Cerebellar nuclear complex (tissue), 1 donor: ENCODE measurements at regions not wholly inside any gene's neighbourhood (a gene's known extent, or its start where the extent isn't known, plus 50 kb on each side); places are given as distances from the start of the nearest gene placed in this dataset.

ENCODE experiments used
- DNase-seq, 2 experiments: peaks; one replicate each; lab custom pipeline; 2025; lab: John Stamatoyannopoulos, UW

GRCh38 chr2:234596696-234597575, 100.1 kb upstream of the ARL4C start:
- DNase-seq, result no peak

DNA sequence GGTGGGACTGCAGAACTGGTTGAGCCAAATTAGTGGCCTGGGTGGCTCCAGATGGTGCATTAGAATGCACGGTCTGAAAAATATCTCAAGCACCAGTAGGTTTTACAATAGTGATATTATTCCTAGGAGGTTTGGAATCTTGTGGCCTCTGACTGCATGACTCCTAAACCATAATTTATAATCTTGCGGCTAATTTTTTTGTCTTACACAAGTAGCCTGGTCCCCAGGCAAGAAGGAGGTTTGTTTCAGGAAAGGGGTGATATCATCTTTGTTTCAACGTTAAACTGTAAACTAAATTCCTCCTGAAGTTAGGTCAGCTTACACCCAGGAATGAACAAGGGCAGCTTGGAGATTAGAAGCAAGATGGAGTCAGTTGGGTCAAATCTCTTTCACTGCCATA, 98.9 kb upstream of the ARL4C start:
- no peak for DNase-seq

DNA sequence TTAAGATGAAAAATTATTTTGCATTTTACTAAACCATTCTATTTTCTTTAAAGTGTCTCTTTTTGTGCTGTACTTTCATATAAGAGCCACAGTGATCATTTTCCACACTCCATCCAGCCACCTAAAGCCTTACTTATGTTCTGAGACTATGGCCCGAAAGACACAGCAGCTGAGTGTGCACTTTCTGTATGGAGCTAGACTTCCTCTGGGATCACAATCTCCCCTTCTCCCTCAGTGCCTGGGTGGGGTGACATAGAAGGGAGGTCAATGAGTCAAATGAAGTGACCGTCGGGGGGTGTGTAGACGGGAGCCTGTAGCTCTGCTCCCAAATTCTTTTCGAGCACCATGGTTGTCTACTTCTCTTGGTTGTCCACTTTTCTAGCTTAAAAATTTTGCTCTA, 97.8 kb upstream of the ARL4C start:
- no peak for DNase-seq

GRCh38 chr2:234593636-234594035, 96.8 kb upstream of the ARL4C start:
- no peak for DNase-seq

DNA sequence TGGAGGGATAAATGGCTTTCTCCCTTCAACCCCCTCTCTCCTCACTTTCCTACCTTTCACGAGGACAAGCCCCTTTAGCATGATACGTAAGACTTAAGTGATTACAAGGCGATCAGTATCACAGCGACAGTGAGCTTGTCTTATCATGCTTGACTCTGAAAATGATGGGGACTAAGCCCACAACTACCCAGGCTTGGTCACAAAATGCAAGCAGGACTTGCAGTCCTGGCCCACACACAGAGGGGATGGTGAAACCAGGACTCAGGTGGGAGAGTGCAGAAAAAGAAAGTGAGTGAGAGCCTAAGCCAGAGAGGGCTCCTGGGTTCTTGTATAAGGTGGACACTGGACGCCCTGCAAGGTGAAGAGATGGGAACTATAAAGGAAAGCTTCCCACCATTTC, 95.7 kb upstream of the ARL4C start:
- no peak for DNase-seq

GRCh38 chr2:234590076-234590475, 93.2 kb upstream of the ARL4C start:
- no peak for DNase-seq

- DNase-seq, result no peak
Observed at GRCh38 chr2:234588054-234588430, 91.2 kb upstream of the ARL4C start.

DNA sequence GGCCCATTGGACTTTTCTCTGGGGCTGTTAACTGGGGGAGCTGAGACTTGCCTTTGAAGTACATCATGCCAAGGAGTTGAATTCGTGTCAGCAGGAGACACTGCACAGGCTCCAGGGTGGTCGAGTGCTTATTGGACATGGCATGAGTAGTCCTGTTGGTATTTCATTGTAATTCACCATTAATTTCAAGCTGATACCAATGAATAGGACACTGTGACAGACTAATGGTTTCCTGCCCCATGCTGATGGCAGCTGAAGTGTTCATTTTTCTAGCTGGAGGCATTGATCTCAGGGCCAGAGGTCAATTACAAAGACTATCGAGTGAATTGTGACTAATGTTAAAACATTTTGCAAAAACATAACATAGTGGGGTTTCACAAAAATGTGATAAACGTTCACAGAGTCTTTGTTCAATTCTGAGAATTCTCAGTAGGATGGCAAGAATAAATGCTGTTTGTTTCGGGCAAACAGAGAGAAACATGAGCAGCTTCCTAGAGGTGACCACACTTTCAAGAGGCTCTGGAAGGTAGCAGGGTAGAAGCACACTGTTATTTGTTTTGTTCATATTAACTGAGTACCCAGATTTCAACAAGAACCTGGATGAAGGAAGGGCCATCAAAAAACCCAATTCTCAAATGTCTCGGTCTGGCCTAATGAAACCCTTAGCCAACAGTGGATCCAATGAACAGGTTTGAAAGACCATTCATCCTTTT, 90.6 kb upstream of the ARL4C start:
- DNase-seq, result no peak

GRCh38 chr2:234583331-234583730, 86.5 kb upstream of the ARL4C start:
- no peak for DNase-seq

DNA sequence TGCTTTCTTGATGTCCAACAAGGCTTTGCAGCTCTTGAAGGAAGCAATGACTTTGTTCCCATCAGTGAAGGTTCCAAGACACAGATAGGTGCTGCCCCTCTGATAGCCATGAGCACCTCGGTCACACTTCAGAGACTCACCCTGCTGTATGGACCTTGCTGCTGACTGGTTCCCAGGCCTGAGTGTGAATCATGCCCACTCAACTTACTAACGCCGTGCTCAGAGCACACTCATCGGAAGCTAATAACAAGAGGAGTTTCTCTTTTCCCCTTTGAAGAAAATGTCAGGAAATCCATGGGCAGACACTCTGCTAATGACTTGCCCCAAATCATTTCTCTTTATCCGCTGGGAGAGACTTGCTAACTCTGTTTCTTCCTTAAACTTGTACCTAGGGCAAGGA, 83.8 kb upstream of the ARL4C start:
- DNase-seq, result no peak

- DNase-seq, result no peak
Observed at GRCh38 chr2:234579231-234579962, 82.5 kb upstream of the ARL4C start.

GRCh38 chr2:234578389-234578788, 81.5 kb upstream of the ARL4C start:
- DNase-seq, result no peak

GRCh38 chr2:234577191-234577590, 80.3 kb upstream of the ARL4C start:
- no peak for DNase-seq

DNA sequence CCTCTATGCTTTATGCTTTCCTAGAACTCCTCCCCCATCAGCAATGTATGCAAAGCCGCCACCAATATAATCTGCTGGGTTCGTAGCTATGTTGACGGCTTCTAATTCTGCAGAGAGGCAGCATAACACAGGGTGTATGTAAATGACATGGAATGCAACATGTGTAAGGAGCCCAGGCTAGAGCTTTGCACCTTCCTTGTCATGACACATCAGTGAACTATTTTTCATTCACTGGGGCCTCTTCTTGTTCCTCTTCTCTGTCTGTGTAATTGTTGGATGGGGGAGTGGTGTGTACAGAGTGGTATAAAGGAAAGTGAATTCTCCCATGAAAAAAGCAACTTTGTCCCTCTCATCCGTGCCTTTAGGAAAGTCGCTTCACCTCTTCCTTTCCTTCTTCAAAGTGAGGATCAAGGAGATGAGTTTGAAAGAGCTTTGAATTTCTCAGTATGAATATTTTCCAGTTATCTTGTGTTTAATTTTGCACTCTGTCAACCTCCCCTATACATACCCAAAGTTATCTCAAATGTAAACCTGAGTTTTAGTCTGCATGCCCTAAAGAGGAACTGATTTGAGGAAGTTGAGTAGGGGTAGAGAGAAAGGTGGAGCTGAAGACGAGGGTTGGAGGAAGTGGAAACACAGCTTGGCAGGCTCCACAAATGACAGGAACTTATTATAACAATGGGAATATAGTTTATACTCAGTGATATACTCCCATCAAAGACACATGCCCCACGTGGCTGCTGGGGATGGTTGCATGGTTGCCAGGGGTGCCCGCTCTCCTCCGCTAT, 74.9 kb upstream of the ARL4C start:
- no peak for DNase-seq

- no peak for DNase-seq
Observed at GRCh38 chr2:234570476-234570875, 73.6 kb upstream of the ARL4C start.

GRCh38 chr2:234569776-234570430, 73.0 kb upstream of the ARL4C start:
- no peak for DNase-seq

DNA sequence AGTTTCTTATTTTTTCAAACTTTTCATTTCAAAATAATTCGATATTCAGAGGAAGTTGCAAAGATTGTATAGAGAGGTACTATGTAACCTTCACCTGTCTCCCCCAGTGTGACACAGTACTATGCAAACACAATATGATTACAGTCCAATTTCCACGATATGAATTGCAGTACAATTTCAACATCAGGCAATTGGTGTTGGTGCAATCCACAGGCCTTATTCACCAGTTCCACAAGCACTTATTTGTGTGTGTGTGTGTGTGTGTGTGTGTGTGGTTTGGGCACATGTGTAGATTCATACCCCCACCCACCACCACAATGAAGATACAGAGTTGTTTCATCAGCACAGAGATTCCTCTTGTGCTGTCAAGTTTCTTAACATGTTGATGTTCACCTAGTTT, 69.7 kb upstream of the ARL4C start:
- no peak for DNase-seq

DNA sequence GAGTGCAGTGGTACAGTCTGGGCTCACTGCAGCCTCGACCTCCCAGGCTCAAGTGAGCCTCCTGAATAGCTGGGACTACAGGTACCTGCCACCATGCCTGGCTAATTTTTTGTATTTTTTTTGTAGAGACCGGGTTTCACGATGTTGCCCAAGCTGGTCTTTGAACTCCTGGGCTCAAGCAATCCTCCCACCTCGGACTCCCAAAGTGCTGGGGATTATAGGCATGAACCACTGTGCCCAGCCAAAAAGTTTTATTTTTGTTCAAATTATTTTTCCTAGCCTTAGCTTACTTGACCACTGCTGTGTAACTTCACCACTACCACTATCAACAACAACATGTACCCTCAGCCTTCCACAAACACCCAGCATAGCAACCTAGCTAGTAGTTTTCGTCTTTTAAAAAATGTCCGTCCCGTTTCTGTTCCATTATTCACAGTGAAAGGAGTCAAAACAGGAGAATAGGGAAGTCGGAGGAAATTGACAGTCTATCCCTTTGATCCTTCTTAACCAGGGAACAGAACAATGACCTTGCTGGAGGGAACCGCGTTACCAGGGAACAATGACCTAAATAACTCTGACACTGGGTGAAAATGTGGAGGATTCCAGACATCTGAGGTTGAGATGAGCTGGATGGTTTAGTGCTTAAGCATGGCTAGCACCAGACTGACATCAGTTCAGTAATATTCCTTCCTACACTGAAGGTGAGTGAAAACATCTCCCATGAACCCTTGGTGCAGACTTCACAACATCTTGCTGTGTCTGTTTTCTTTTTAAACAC, 69.2 kb upstream of the ARL4C start:
- DNase-seq, result no peak

DNA sequence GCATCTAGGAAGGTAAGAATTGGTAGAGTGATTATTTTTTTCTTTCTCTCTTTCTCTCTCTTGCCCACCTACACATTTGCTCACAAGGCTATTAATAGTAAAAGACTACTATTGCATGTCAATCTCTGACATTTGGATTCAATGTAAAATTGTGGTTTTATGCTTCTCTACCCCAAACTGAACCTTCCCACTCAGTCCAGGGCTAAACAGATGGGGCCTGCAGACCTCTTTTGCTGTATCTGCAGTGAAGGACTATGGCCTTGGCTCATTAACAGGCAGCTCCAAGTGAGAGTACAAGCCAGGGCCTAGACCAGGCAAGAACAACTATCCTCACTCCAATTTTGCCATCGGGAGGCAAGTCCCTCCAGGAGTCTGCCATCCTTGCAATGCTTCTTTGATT, 68.3 kb upstream of the ARL4C start:
- no peak for DNase-seq

DNA sequence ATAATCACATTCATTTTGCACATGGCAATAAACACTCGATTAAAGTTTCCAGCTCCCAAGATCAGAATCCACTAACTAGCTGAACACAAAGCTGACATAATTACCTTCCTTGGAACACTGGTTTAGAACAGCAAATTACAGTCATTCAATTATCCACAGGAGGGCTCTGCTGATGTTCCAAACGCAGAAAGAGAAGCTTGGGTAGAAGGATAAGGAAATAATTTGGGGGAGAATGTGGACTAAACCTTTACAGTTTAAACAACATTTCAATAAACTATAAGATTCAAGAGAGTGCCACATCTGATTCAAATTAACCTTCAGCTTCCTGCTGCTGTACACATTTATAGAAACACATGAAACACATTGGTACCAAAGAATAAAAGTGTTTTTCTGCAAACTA, 67.8 kb upstream of the ARL4C start:
- no peak for DNase-seq

DNA sequence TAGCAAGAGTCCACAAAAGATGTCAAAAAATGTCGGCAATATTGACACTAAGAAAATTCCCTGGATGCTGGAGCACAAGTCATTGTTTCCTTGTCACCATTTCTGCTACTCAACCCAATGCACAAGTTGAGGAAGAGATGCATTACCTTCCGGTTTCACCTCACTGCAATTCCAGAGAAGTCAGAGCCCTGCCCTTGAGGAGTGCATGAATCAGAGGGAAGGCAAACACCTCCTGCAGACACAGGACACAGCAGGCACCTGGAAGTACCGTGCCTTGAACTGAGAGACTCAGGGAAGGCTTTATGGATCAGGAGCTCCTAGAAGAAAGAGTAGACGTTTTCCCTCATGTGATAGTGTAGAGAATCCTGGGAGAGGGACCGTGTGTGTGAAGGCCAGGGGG, 62.7 kb upstream of the ARL4C start:
- DNase-seq, result no peak
